Activated B cell treated with CpG ODN at 0.5 μM for 24 hours (primary cell): ENCODE measurements at regions not wholly inside any gene's neighbourhood (a gene's known extent, or its start where the extent isn't known, plus 50 kb on each side); places are given as distances from the start of the nearest gene placed in this dataset.

Experiments used
- ATAC-seq: fragments of 200-7000 bp; cut with Tn5 transposase; one replicate; pipeline ENCODE4 v1.10.0; 2021; ENCODE audit warnings: low read depth, mild to moderate bottlenecking, moderate library complexity
- CTCF ChIA-PET: fragments of 350-600 bp; sonication (Branson Sonifier 250); formaldehyde crosslinking; loops from one replicate; lab custom pipeline; 2021; ENCODE audit warnings: antibody characterized with exemption; lab: Charles Lee
- POLR2A ChIA-PET: fragments of 350-600 bp; sonication (Branson Sonifier 250); formaldehyde crosslinking; loops from one replicate; lab custom pipeline; 2021; ENCODE audit warnings: antibody characterized with exemption; lab: Charles Lee
- DNase-seq: peaks from one replicate; pipeline ENCODE4 v3.0.0; 2022
- H3K27ac Mint-ChIP-seq: one replicate; pipeline ENCODE4 v1.8.0; 2020; ENCODE audit warnings: mixed read lengths
- H3K27me3 Mint-ChIP-seq: one replicate; pipeline ENCODE4 v1.8.0; 2021; ENCODE audit warnings: mixed read lengths
- H3K36me3 Mint-ChIP-seq: one replicate; pipeline ENCODE4 v1.8.0; 2021; ENCODE audit warnings: low read depth, mixed read lengths
- H3K4me1 Mint-ChIP-seq: one replicate; pipeline ENCODE4 v1.8.0; 2021; ENCODE audit warnings: mixed read lengths
- H3K4me3 Mint-ChIP-seq: one replicate; pipeline ENCODE4 v1.8.0; 2020; ENCODE audit warnings: mild to moderate bottlenecking, mixed read lengths
- H3K9me3 Mint-ChIP-seq: one replicate; pipeline ENCODE4 v1.8.0; 2020; ENCODE audit warnings: mixed read lengths
- intact Hi-C: fragments of 100-400 bp; cut with micrococcal nuclease; formaldehyde crosslinking; loops from one replicate; pipeline ENCODE4 v1.15.1; 2024
- TF ChIP-seq, protein P1 (sequence below): fragments of 200-600 bp; IDR thresholded peaks from one replicate; pipeline ENCODE4 v1.8.0; 2022; ENCODE audit warnings: antibody characterized with exemption, mild to moderate bottlenecking

DNA sequence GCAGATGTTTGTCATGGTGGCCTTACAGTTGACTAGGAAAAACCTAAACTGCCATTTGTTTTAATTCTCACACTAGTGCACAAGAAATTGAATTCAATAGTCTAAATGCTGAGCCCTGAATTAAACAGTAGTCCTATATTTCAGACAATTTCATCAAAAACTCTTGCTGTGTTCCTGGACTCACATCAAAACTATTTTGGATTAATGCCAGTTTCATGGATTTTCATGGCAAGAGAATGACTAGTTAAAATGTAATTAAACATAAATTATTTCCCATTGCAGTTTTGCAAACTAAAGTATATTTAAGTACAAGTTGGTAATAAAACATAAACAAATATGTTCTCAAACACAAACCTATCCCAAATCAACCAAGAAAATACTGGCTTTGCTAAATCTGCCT lies 468.0 kb upstream of the PRICKLE1 start:
- no peaks in the 10 kb centered on the region for H3K27me3 Mint-ChIP-seq
- no peaks in the 10 kb centered on the region for H3K4me1 Mint-ChIP-seq

DNA sequence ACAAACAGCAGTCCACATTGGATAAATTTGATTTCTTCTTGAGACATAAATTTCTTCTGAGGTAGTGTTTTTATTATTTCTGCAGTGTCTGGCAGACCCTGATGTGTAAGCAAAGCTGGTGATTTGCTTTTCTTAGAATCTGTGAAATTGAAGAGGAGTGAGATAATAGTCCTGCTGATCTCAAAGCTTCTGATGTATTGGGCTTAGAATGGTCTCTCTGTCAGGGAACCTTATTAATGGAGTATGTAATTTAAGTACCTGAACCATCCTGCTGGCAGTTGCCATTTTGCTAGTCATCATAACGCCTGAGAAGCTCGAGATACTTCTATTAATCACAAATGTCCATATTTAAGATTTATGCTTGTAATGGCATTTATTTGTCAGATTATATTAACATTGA lies 464.5 kb upstream of the PRICKLE1 start:
- H3K27ac Mint-ChIP-seq, result no peak overlapping the region

More for the DNA sequence above, 468.0 kb upstream of the PRICKLE1 start:
- DNase-seq, result no peak
- ChIA-PET CTCF (no interaction called here), POLR2A (no interaction called here)
- H3K4me3 Mint-ChIP-seq, result no peak overlapping the region
- TF ChIP-seq, protein P1, sequence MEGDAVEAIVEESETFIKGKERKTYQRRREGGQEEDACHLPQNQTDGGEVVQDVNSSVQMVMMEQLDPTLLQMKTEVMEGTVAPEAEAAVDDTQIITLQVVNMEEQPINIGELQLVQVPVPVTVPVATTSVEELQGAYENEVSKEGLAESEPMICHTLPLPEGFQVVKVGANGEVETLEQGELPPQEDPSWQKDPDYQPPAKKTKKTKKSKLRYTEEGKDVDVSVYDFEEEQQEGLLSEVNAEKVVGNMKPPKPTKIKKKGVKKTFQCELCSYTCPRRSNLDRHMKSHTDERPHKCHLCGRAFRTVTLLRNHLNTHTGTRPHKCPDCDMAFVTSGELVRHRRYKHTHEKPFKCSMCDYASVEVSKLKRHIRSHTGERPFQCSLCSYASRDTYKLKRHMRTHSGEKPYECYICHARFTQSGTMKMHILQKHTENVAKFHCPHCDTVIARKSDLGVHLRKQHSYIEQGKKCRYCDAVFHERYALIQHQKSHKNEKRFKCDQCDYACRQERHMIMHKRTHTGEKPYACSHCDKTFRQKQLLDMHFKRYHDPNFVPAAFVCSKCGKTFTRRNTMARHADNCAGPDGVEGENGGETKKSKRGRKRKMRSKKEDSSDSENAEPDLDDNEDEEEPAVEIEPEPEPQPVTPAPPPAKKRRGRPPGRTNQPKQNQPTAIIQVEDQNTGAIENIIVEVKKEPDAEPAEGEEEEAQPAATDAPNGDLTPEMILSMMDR, result no peak
- H3K9me3 Mint-ChIP-seq, result no peaks in the 10 kb centered on the region
- ATAC-seq, result no peak
- no peaks in the 10 kb centered on the region for H3K36me3 Mint-ChIP-seq
- intact Hi-C loops, result no loop called here
- H3K27ac Mint-ChIP-seq, result no peak overlapping the region

DNA sequence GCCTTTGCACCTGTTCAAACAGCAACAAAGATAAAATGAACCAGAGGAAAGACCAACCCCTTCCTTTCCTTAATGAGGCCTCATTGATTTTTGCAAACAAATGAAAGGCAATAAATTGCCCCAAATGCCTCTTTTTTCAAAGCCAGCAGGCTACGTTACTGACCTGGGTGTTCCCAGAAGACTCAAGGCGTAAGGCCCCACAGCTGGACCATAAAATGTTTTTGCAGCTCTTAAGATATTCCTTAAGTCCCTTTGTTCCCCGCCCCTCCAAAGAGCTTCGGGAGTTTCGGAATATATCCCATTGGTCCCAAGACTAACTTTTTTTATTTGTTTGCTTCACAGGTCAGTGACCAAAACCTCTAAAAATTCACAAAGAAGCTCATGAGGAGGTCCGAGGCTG lies 462.9 kb upstream of the PRICKLE1 start:
- intact Hi-C loops, result no loop called here
- TF ChIP-seq, protein P1, result no peak
- H3K36me3 Mint-ChIP-seq, result no peaks in the 10 kb centered on the region
- POLR2A ChIA-PET, result no interaction called here
- no peak for ATAC-seq
- no peaks in the 10 kb centered on the region for H3K4me1 Mint-ChIP-seq
- H3K27ac Mint-ChIP-seq, result no peak overlapping the region
- no peak for DNase-seq
- no peaks in the 10 kb centered on the region for H3K9me3 Mint-ChIP-seq
- H3K4me3 Mint-ChIP-seq, result no peak overlapping the region
- H3K27me3 Mint-ChIP-seq, result no peaks in the 10 kb centered on the region
- CTCF ChIA-PET, result no interaction called here

More for the DNA sequence above, 464.5 kb upstream of the PRICKLE1 start:
- no peaks in the 10 kb centered on the region for H3K27me3 Mint-ChIP-seq
- ATAC-seq, result no peak
- CTCF ChIA-PET, result no interaction called here
- H3K4me3 Mint-ChIP-seq, result no peak overlapping the region
- DNase-seq, result no peak
- no peaks in the 10 kb centered on the region for H3K9me3 Mint-ChIP-seq
- POLR2A ChIA-PET, result no interaction called here
- no peaks in the 10 kb centered on the region for H3K36me3 Mint-ChIP-seq
- TF ChIP-seq, protein P1, result no peak
- H3K4me1 Mint-ChIP-seq, result no peaks in the 10 kb centered on the region
- intact Hi-C loops, result no loop called here

DNA sequence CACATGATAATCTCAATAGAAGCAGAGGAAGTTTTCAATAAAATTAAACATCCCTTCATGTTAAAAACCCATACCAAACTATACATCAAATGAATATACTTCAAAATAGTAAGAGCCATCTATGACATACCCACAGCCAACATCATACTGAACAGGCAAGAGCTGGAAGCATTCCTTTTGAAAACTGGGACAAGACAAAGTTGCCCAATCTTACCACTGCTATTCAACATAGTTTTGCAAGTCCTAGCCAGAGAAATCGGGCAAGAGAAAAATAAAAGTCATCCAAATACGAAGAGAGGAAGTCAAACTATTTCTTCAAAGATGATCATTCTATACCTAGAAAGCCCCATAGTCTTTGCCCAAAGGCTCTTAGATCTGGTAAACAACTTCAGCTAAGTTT lies 454.7 kb upstream of the PRICKLE1 start:
- no peaks in the 10 kb centered on the region for H3K27me3 Mint-ChIP-seq
- POLR2A ChIA-PET, result no interaction called here
- TF ChIP-seq, protein P1, result no peak
- H3K9me3 Mint-ChIP-seq, result no peaks in the 10 kb centered on the region
- CTCF ChIA-PET, result no interaction called here
- H3K4me1 Mint-ChIP-seq, result no peaks in the 10 kb centered on the region
- no peak for ATAC-seq
- no peak for DNase-seq
- H3K36me3 Mint-ChIP-seq, result no peaks in the 10 kb centered on the region
- H3K27ac Mint-ChIP-seq, result no peak overlapping the region
- intact Hi-C loops, result no loop called here
- H3K4me3 Mint-ChIP-seq, result no peak overlapping the region

DNA sequence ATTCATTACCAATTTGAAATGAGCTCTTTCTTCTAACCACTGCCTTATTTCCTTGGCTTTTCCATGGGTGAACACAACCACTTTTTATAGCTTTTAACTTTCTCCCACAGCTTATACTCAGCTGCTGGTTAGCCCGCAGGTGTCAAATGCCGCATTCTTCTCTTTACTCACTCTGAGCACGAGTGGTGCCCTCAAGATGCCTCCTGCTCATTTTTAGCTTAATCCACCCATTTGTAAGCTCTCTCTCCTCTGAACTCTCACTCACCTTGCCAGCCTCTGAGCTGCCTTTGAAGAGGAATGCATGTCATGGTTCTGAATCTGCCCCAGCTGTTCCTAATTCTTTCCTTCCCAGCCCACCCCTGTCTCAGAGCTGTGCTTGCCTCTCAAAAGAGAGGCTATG lies 449.4 kb upstream of the PRICKLE1 start:
- DNase-seq (no peak), ATAC-seq (no peak)
- no peaks in the 10 kb centered on the region for H3K27me3 Mint-ChIP-seq
- ChIA-PET CTCF (no interaction called here), POLR2A (no interaction called here)
- intact Hi-C loops, result no loop called here
- TF ChIP-seq, protein P1, result no peak
- no peaks in the 10 kb centered on the region for H3K4me1 Mint-ChIP-seq
- H3K4me3 Mint-ChIP-seq, result no peak overlapping the region
- H3K9me3 Mint-ChIP-seq, result no peaks in the 10 kb centered on the region
- H3K27ac Mint-ChIP-seq, result no peak overlapping the region
- no peaks in the 10 kb centered on the region for H3K36me3 Mint-ChIP-seq
